Breast epithelium (tissue), 4 donors: ENCODE measurements at regions not wholly inside any gene's neighbourhood (a gene's known extent, or its start where the extent isn't known, plus 50 kb on each side); places are given as distances from the start of the nearest gene placed in this dataset.
"Not testable (repeated sequence)": the region's sequence is repeated elsewhere in the genome, so short reads cannot be mapped to it uniquely, and the experiment has no call there.

Source experiments
- DNase-seq, 2 donors: peaks; one replicate each; pipeline ENCODE4 v3.0.0-alpha.2; 2019; ENCODE audit warnings: low spot score in 2 of 2
- H3K27ac ChIP-seq, 2 donors: fragments of 200-600 bp; sonication (generic) in 1 of 2; one replicate each; pipeline ENCODE4 v1.5.1; 2016 to 2019; ENCODE audit warnings: mild to moderate bottlenecking in 1 of 2
- H3K27me3 ChIP-seq, 2 donors: fragments of 200-600 bp; sonication (generic) in 1 of 2; one replicate each; pipeline versions ENCODE4 v1.5.1 to v1.6.0; 2017 to 2019; ENCODE audit warnings: control low read depth in 1 of 2, mild to moderate bottlenecking in 1 of 2
- H3K36me3 ChIP-seq: fragments of 200-600 bp; one replicate; pipeline ENCODE4 v1.5.1; 2019
- H3K4me1 ChIP-seq, 2 donors: fragments of 200-600 bp; sonication (generic); one replicate each; pipeline ENCODE4 v1.5.1; 2016 to 2019; ENCODE audit warnings: control low read depth in 1 of 2
- H3K4me3 ChIP-seq, 3 donors: fragments of 200-600 bp; sonication (generic); 1 replicate in 2 of 3; 2 replicates in 1 of 3; pipeline ENCODE4 v1.5.1; 2016 to 2019; ENCODE audit warnings: mild to moderate bottlenecking in 3 of 3, moderate library complexity in 2 of 3
- H3K9me3 ChIP-seq, 2 donors: fragments of 200-600 bp; sonication (generic) in 1 of 2; one replicate each; pipeline ENCODE4 v1.5.1; 2016 to 2019; ENCODE audit warnings: control low read depth in 1 of 2
- CTCF ChIP-seq, 3 donors: fragments of 450-650 bp; IDR thresholded peaks; one replicate each; pipeline ENCODE4 v1.5.1; 2016 to 2017; ENCODE audit warnings: antibody characterized with exemption in 3 of 3, mild to moderate bottlenecking in 3 of 3, moderate library complexity in 3 of 3
- POLR2A ChIP-seq: fragments of 450-650 bp; IDR thresholded peaks from one replicate; pipeline ENCODE4 v1.6.1; 2016; ENCODE audit warnings: antibody characterized with exemption, mild to moderate bottlenecking, moderate library complexity
- POLR2AphosphoS5 ChIP-seq, 3 donors: sonication (generic); formaldehyde crosslinking; IDR thresholded peaks; one replicate each; pipeline ENCODE4 v1.6.1; 2017; ENCODE audit warnings: antibody characterized with exemption in 3 of 3
- intact Hi-C: fragments of 100-400 bp; cut with DNase I; formaldehyde crosslinking; loops from one replicate; pipeline ENCODE4 v1.15.1; 2023; ENCODE audit warnings: low total_unique reads

DNA sequence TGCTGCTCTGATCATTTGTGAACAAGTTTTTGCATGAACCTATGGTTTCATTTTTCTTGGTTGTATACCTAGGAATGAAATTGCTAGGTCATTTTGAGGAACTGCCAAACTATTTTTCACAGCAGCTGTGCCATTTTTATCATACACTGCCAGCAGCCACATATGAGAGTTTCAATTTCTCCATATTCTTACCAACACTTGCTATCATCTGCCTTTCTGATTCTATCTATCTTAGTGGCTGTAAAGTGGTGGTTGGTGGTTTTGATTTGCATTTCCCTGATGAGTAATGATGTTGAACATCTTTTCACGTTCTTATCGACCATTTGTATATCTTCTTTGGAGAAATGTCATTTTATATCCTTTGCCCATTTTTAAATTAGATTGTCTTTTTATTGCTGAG is 146.1 kb downstream of the C12orf75 start:
- no peaks in the 10 kb centered on the region for H3K36me3 ChIP-seq
- no peak overlapping the region for H3K27ac ChIP-seq
- H3K4me3 ChIP-seq = no peak overlapping the region
- no peaks in the 10 kb centered on the region for H3K9me3 ChIP-seq
- intact Hi-C loops = no loop called here
- TF ChIP-seq POLR2AphosphoS5 (IDR thresholded peaks at IDR 0.05) (no peak), POLR2A (no peak)
- no peaks in the 10 kb centered on the region for H3K27me3 ChIP-seq
- no peak for DNase-seq
- no peaks in the 10 kb centered on the region for H3K4me1 ChIP-seq

DNA sequence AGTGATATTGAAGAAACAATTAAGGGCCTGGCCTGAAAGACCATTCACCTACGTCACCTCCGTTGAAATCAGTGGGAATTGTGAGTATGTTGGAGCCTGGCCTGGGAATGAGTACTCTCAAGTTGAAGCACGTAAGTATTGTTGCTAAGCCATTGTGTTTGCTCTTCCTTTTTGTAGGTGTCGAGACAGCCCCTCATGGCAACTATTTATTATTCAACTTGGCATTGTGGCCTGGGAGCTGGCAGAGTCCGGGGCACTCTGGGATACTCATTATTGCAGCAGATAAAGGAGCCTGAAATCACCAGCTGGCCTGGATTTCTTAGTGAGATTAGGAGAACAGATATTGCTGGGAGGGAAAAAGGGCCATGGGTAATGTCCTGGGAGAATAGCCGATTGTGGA is 147.4 kb downstream of the C12orf75 start:
- Histone ChIP-seq H3K27me3 (no peaks in the 10 kb centered on the region), H3K36me3 (no peaks in the 10 kb centered on the region), H3K9me3 (no peaks in the 10 kb centered on the region), H3K27ac (no peak overlapping the region), H3K4me1 (no peaks in the 10 kb centered on the region), H3K4me3 (no peak overlapping the region)
- DNase-seq = no peak
- TF ChIP-seq POLR2A (no peak), CTCF (IDR thresholded peaks at IDR 0.05) (no peak), POLR2AphosphoS5 (IDR thresholded peaks at IDR 0.05) (no peak)
- intact Hi-C loops = no loop called here

DNA sequence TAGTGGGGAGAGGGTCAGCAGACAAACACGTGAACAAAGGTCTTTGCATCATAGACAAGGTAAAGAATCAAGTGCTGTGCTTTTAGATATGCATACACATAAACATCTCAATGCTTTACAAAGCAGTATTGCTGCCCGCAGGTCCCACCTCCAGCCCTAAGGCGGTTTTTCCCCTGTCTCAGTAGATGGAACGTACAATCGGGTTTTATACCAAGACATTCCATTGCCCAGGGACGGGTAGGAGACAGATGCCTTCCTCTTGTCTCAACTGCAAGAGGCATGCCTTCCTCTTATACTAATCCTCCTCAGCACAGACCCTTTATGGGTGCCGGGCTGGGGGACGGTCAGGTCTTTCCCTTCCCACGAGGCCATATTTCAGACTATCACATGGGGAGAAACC is 148.3 kb downstream of the C12orf75 start:
- H3K36me3 ChIP-seq, H3K9me3 ChIP-seq, intact Hi-C loops, DNase-seq, H3K4me3 ChIP-seq, H3K27ac ChIP-seq, H3K27me3 ChIP-seq, H3K4me1 ChIP-seq: not testable (repeated sequence)

DNA sequence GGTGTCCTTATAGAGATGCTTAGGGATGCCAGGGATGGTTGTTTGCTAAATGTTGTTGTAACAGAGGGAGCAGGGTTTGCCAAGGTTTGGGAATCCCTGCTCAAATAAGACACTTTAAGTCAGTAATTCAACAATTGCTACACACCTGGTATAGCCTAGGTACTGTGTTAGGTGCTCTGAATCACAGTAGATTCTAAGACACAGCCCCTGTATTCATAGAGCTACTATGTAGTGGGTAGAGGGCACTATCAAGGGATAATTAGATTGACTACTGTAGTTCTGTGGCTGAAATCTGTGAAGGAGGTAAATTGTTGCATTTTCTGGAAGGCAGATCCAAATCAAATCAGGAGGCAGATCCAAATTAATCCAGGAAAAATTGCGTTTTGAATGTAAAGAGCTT is 149.2 kb downstream of the C12orf75 start:
- Histone ChIP-seq H3K27ac (no peak overlapping the region), H3K27me3 (no peaks in the 10 kb centered on the region), H3K4me1 (no peaks in the 10 kb centered on the region), H3K36me3 (no peaks in the 10 kb centered on the region), H3K4me3 (no peak overlapping the region), H3K9me3 (no peaks in the 10 kb centered on the region)
- TF ChIP-seq POLR2A (no peak), POLR2AphosphoS5 (IDR thresholded peaks at IDR 0.05) (no peak)
- no peak for DNase-seq
- intact Hi-C loops = no loop called here

DNA sequence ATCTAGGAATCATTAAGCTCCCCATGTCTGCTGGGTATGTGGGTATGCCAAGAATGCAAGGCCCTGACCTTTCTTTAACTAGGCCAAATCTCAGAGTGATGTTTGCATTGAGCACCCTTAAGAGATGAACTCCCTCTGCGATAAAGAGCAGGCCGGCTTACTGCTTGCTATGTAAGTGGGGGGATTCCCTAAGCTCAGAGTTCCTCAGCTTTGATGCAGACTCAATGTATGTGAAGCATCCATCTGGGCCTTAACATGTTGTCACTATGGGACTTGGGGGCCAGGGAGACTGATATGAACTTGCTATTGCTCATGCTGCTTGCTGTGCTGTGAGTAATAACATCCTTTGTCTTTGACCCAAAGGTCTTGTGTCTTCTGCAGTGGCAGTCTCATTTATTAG is 149.7 kb downstream of the C12orf75 start:
- no peak for DNase-seq
- Histone ChIP-seq H3K9me3 (no peaks in the 10 kb centered on the region), H3K4me1 (no peaks in the 10 kb centered on the region), H3K27me3 (no peaks in the 10 kb centered on the region), H3K27ac (no peak overlapping the region), H3K36me3 (no peaks in the 10 kb centered on the region), H3K4me3 (no peak overlapping the region)
- intact Hi-C loops = no loop called here
- TF ChIP-seq CTCF (IDR thresholded peaks at IDR 0.05) = no peak
- no peak for TF ChIP-seq POLR2A
- no peak for TF ChIP-seq POLR2AphosphoS5 (IDR thresholded peaks at IDR 0.05)

DNA sequence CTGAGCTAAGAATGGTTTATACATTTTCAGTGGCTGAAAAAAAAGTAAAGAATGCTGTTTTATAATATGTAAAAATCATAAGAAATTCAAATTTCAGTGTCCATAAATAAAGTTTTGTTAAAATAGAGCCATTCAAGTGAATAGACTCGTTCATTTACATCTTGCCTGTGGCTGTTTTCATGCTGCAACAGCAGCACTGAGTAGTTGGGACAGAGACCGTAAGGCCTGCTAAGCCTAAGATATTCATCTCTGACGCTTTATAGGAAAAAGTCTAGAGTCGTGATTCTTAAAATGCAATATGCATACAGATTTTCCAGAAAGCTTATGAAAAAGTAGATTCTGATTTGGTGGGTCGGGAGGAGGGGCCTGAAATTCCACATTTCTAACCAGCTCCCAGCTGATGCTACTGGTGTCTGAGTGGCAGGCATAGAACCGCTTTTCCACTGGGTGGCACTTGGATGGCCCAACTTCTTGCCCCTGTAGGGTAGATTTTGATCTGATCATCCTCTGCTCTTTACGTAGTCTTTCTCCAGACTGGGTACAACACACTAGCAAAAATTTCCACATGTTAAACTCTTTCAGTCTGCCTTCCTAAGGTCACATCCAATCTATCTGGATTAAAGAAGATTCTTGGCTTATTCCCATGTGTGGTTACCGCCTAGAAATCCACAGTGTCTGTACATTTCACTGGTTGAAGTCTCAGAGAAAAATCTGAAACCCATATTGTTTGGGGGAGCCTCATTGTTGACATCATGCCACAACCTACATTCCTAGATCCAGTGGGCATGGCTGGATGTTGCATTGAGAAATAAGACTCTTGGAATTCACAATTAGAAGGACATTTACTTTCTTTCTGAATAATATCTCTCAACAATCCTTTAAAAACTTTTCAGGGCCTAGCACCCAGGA is 151.2 kb downstream of the C12orf75 start:
- no peak overlapping the region for H3K4me3 ChIP-seq
- no peaks in the 10 kb centered on the region for H3K9me3 ChIP-seq
- no peaks in the 10 kb centered on the region for H3K27me3 ChIP-seq
- intact Hi-C loops = no loop called here
- no peaks in the 10 kb centered on the region for H3K36me3 ChIP-seq
- TF ChIP-seq CTCF (IDR thresholded peaks at IDR 0.05) (no peak), POLR2A (no peak), POLR2AphosphoS5 (IDR thresholded peaks at IDR 0.05) (no peak)
- DNase-seq = no peak
- H3K4me1 ChIP-seq = no peaks in the 10 kb centered on the region
- H3K27ac ChIP-seq = no peak overlapping the region
